ENCODE measurements at regions not wholly inside any gene's neighbourhood (a gene's known extent, or its start where the extent isn't known, plus 50 kb on each side); places are given as distances from the start of the nearest gene placed in this dataset.

DNA sequence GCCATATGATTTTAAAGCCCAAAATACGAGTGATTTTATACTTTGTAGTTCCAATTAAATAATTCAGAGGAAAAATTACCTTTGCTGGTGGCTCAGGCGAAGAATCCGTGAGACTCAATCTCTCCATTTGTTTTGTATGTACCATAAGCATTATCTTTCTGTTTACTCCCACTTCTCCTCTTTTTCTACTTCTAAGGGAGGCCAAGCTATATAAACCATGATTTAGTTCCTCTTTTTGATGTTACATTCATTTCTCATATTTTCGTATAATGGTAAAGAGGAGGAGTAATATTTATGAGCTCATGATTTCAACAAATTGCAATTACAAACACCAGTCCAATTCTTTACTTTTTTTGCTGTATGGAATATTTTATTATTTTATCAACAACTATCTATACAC, 50.6 kb upstream of the TES start:
- no peak overlapping the region for H3K4ac ChIP-seq (ENCODE audit: low read depth, low read length)
- no TSS peak for BruUV-seq (replicated peaks)
- H2BK15ac ChIP-seq (ENCODE audit: low read depth, low read length) = no peak overlapping the region
- no peak overlapping the region for H3K4me3 ChIP-seq (ENCODE audit: insufficient read depth, low read depth, low read length)
- H2BK120ac ChIP-seq (ENCODE audit: low read depth, low read length) = no peak overlapping the region
- H2AFZ ChIP-seq (replicated peaks; ENCODE audit: low read length, poor library complexity) = no peak overlapping the region
- no peak overlapping the region for H2AK5ac ChIP-seq (ENCODE audit: low read depth, low read length)
- H3K56ac ChIP-seq (ENCODE audit: extremely low read depth, insufficient read depth, low read length) = no peak overlapping the region
- in situ Hi-C loops (cut with MboI; ENCODE audit: low sequenced_read_pairs) (no loop called here), intact Hi-C loops (cut with micrococcal nuclease) (no loop called here), dilution Hi-C loops (cut with HindIII; ENCODE audit: low sequenced_read_pairs, unreplicated experiment) (no loop called here)
- TF ChIP-seq MAFK (IDR thresholded peaks at IDR 0.05; ENCODE audit: low read depth, low read length) (no peak), MXI1 (IDR thresholded peaks at IDR 0.05; ENCODE audit: borderline replicate concordance, low read depth, low read length) (no peak), BHLHE40 (IDR thresholded peaks at IDR 0.05; ENCODE audit: low read depth, low read length) (no peak), RCOR1 (IDR thresholded peaks at IDR 0.05; ENCODE audit: insufficient replicate concordance, low read length) (no peak), MAZ (IDR thresholded peaks at IDR 0.05; ENCODE audit: borderline replicate concordance, low read depth, low read length) (no peak), RFX5 (IDR thresholded peaks at IDR 0.05; ENCODE audit: low read depth, low read length) (no peak), FOS (IDR thresholded peaks at IDR 0.05; ENCODE audit: low read depth, low read length) (no peak)
- TF ChIP-seq, protein P1, sequence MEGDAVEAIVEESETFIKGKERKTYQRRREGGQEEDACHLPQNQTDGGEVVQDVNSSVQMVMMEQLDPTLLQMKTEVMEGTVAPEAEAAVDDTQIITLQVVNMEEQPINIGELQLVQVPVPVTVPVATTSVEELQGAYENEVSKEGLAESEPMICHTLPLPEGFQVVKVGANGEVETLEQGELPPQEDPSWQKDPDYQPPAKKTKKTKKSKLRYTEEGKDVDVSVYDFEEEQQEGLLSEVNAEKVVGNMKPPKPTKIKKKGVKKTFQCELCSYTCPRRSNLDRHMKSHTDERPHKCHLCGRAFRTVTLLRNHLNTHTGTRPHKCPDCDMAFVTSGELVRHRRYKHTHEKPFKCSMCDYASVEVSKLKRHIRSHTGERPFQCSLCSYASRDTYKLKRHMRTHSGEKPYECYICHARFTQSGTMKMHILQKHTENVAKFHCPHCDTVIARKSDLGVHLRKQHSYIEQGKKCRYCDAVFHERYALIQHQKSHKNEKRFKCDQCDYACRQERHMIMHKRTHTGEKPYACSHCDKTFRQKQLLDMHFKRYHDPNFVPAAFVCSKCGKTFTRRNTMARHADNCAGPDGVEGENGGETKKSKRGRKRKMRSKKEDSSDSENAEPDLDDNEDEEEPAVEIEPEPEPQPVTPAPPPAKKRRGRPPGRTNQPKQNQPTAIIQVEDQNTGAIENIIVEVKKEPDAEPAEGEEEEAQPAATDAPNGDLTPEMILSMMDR (conservative IDR thresholded peaks at IDR 0.05; ENCODE audit: low read depth, low read length) = no peak
- TF ChIP-seq, protein P2, sequence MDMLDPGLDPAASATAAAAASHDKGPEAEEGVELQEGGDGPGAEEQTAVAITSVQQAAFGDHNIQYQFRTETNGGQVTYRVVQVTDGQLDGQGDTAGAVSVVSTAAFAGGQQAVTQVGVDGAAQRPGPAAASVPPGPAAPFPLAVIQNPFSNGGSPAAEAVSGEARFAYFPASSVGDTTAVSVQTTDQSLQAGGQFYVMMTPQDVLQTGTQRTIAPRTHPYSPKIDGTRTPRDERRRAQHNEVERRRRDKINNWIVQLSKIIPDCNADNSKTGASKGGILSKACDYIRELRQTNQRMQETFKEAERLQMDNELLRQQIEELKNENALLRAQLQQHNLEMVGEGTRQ (IDR thresholded peaks at IDR 0.05; ENCODE audit: low read depth, low read length) = no peak
- no CpG with 5 or more reads among the region's 4 CpGs for WGBS, 2 experiments (ENCODE audit: extremely low coverage in 2 of 2, insufficient read length in 1 of 2)
- H3K27ac ChIP-seq (ENCODE audit: insufficient read depth, low read length) = no peak overlapping the region
- no peak overlapping the region for H2BK20ac ChIP-seq (ENCODE audit: low read depth, low read length)
- H3K36me3 ChIP-seq (ENCODE audit: control insufficient read depth, insufficient read depth, low read length) = no peaks in the 10 kb centered on the region
- CTCF ChIA-PET = interaction anchor here (1.6 kb wide), 1 partner anchor 21 kb away, joined by 5 read pairs; no protein-coding TSS in a partner anchor
- no peaks in the 10 kb centered on the region for H3K9me3 ChIP-seq (ENCODE audit: control insufficient read depth, insufficient read depth, low read length)
- H3K4me1 ChIP-seq (ENCODE audit: control insufficient read depth, insufficient read depth, low read length) = 0 out of 2 replicates have a peak, but pooled peaks cover 3% of the 10 kb centered on the region
- no peak overlapping the region for H3K14ac ChIP-seq (replicated peaks; ENCODE audit: low read depth, low read length)
- no peak overlapping the region for H3K4me2 ChIP-seq (ENCODE audit: low read depth, low read length)
- no peak overlapping the region for H3K9ac ChIP-seq (ENCODE audit: low read depth, low read length)
- no peaks in the 10 kb centered on the region for H3K79me1 ChIP-seq (ENCODE audit: low read depth in 1 of 2, low read length in 2 of 2)
- no peak for ATAC-seq (ENCODE audit: low read depth)
- H2BK5ac ChIP-seq (ENCODE audit: low read depth, low read length, poor library complexity, severe bottlenecking) = no peak overlapping the region
- H4K91ac ChIP-seq (ENCODE audit: insufficient read depth, low read depth, low read length) = no peak overlapping the region
- peaks cover 2% of the 10 kb centered on the region; the same call in 1 of the 2 replicates for H3K9me1 ChIP-seq (ENCODE audit: insufficient read depth, low read length)
- no peak overlapping the region for H3K18ac ChIP-seq (ENCODE audit: low read depth, low read length)
- no peak overlapping the region for H2AK9ac ChIP-seq (replicated peaks; ENCODE audit: low read depth, low read length, poor library complexity)
- no peak overlapping the region for H3K23ac ChIP-seq (ENCODE audit: low read depth, low read length)
- H4K5ac ChIP-seq (ENCODE audit: low read depth, low read length) = no peak overlapping the region
- no peaks in the 10 kb centered on the region for H4K20me1 ChIP-seq (ENCODE audit: insufficient read depth, low read length)
- H3K27me3 ChIP-seq (ENCODE audit: control insufficient read depth, insufficient read depth, low read length) = no peaks in the 10 kb centered on the region; the same call in 1 of the 2 replicates
- H4K8ac ChIP-seq (ENCODE audit: low read depth in 2 of 2, low read length in 2 of 2) = no peak overlapping the region
- no peak for DNase-seq
- POLR2A ChIA-PET (ENCODE audit: unreplicated experiment) = no interaction called here
